IMR-90 (cell line): ENCODE measurements at regions not wholly inside any gene's neighbourhood (a gene's known extent, or its start where the extent isn't known, plus 50 kb on each side); places are given as distances from the start of the nearest gene placed in this dataset.

Source experiments
- ATAC-seq: fragments of 200-7000 bp; cut with Tn5 transposase; 2 replicates; pipeline ENCODE4 v1.9.1; 2020; ENCODE audit warnings: low read depth, mild to moderate bottlenecking, moderate library complexity
- BruUV-seq: library from RNA; stranded (reverse); fragments of 400-500 nt; replicated peaks from 2 replicates; lab custom pipeline; 2021; lab: Mats Ljungman, UMichigan
- CTCF ChIA-PET: fragments of 300-600 bp; formaldehyde crosslinking; extraction: SDS; loops from one replicate; lab custom pipeline; 2021; ENCODE audit warnings: antibody characterized with exemption; lab: Yijun Ruan, JAX
- POLR2A ChIA-PET: fragments of 300-600 bp; sonication (Branson Sonifier 250); formaldehyde crosslinking; loops from one replicate; lab custom pipeline; 2022; ENCODE audit warnings: antibody characterized with exemption; ENCODE audit not compliant: unreplicated experiment; lab: Charles Lee
- DNase-seq: peaks from one replicate; pipeline ENCODE4 v3.0.0; 2013
- H2AFZ ChIP-seq: replicated peaks from 2 replicates; pipeline ENCODE3; 2013; ENCODE audit warnings: low read length, mild to moderate bottlenecking; ENCODE audit not compliant: poor library complexity
- H2AK5ac ChIP-seq: 2 replicates; pipeline ENCODE4 v1.6.1; 2013; ENCODE audit warnings: low read depth, low read length, inconsistent platforms
- H2AK9ac ChIP-seq: replicated peaks from 2 replicates; pipeline ENCODE3; 2013; ENCODE audit warnings: mild to moderate bottlenecking, low read depth, low read length, moderate library complexity; ENCODE audit not compliant: poor library complexity
- H2BK120ac ChIP-seq: 2 replicates; pipeline ENCODE4 v1.6.1; 2013; ENCODE audit warnings: low read depth, low read length, inconsistent platforms
- H2BK15ac ChIP-seq: 3 replicates; pipeline ENCODE4 v1.6.1; 2013; ENCODE audit warnings: low read depth, low read length, inconsistent platforms
- H2BK20ac ChIP-seq: 2 replicates; pipeline ENCODE4 v1.6.1; 2013; ENCODE audit warnings: low read depth, mild to moderate bottlenecking, inconsistent platforms, low read length, moderate library complexity
- H2BK5ac ChIP-seq: 2 replicates; pipeline ENCODE4 v1.6.1; 2013; ENCODE audit warnings: mild to moderate bottlenecking, low read depth, low read length, inconsistent platforms; ENCODE audit not compliant: poor library complexity, severe bottlenecking
- H3K14ac ChIP-seq: replicated peaks from 2 replicates; pipeline ENCODE4 v1.6.1; 2013; ENCODE audit warnings: low read depth, low read length, inconsistent platforms
- H3K18ac ChIP-seq: 2 replicates; pipeline ENCODE4 v1.6.1; 2013; ENCODE audit warnings: low read depth, low read length, control low read depth
- H3K23ac ChIP-seq: 2 replicates; pipeline ENCODE4 v1.6.1; 2013; ENCODE audit warnings: low read depth, low read length, inconsistent platforms
- H3K27ac ChIP-seq: 2 replicates; pipeline ENCODE4 v1.5.1; 2013; ENCODE audit warnings: mild to moderate bottlenecking, control low read depth, low read length; ENCODE audit not compliant: insufficient read depth
- H3K27me3 ChIP-seq: 2 replicates; pipeline ENCODE4 v1.6.1; 2013; ENCODE audit warnings: low read length; ENCODE audit not compliant: control insufficient read depth, insufficient read depth
- H3K36me3 ChIP-seq: 2 replicates; pipeline ENCODE4 v1.6.1; 2013; ENCODE audit warnings: low read length, mixed read lengths; ENCODE audit not compliant: control insufficient read depth, insufficient read depth
- H3K4ac ChIP-seq: 2 replicates; pipeline ENCODE4 v1.6.1; 2013; ENCODE audit warnings: low read depth, low read length, inconsistent platforms
- H3K4me1 ChIP-seq: 2 replicates; pipeline ENCODE4 v1.6.1; 2013; ENCODE audit warnings: low read length, mixed read lengths; ENCODE audit not compliant: control insufficient read depth, insufficient read depth
- H3K4me2 ChIP-seq: 2 replicates; pipeline ENCODE4 v1.6.1; 2013; ENCODE audit warnings: low read depth, mild to moderate bottlenecking, control low read depth, low read length, moderate library complexity
- H3K4me3 ChIP-seq: 2 replicates; pipeline ENCODE4 v1.5.1; 2013; ENCODE audit warnings: low read depth, mild to moderate bottlenecking, control low read depth, low read length, moderate library complexity; ENCODE audit not compliant: insufficient read depth
- H3K56ac ChIP-seq: 2 replicates; pipeline ENCODE4 v1.6.1; 2013; ENCODE audit warnings: low read length, inconsistent platforms; ENCODE audit not compliant: insufficient read depth; ENCODE audit errors: extremely low read depth
- H3K79me1 ChIP-seq, 2 experiments: 2 replicates each; pipeline ENCODE4 v1.6.1; 2013; ENCODE audit warnings: low read length in 2 of 2, inconsistent platforms in 1 of 2, low read depth in 1 of 2
- H3K9ac ChIP-seq: 2 replicates; pipeline ENCODE4 v1.6.1; 2013; ENCODE audit warnings: low read depth, low read length, control low read depth
- H3K9me1 ChIP-seq: 2 replicates; pipeline ENCODE4 v1.6.1; 2013; ENCODE audit warnings: low read length, inconsistent platforms; ENCODE audit not compliant: insufficient read depth
- H3K9me3 ChIP-seq: 2 replicates; pipeline ENCODE4 v1.6.1; 2013; ENCODE audit warnings: low read length; ENCODE audit not compliant: control insufficient read depth, insufficient read depth
- H4K20me1 ChIP-seq: 2 replicates; pipeline ENCODE4 v1.6.1; 2013; ENCODE audit warnings: low read length, inconsistent platforms; ENCODE audit not compliant: insufficient read depth
- H4K5ac ChIP-seq: 2 replicates; pipeline ENCODE4 v1.6.1; 2013; ENCODE audit warnings: mild to moderate bottlenecking, low read depth, low read length, control low read depth
- H4K8ac ChIP-seq, 2 experiments: 2 replicates each; pipeline ENCODE4 v1.6.1; 2013; ENCODE audit warnings: low read depth in 2 of 2, low read length in 2 of 2, control low read depth in 1 of 2, inconsistent platforms in 1 of 2
- H4K91ac ChIP-seq: 2 replicates; pipeline ENCODE4 v1.6.1; 2013; ENCODE audit warnings: low read depth, low read length, inconsistent platforms; ENCODE audit not compliant: insufficient read depth
- BHLHE40 ChIP-seq: fragments of 150-350 bp; IDR thresholded peaks from 2 replicates; pipeline ENCODE4 v1.6.1; 2016; ENCODE audit warnings: mild to moderate bottlenecking, low read depth, low read length
- CEBPB ChIP-seq: IDR thresholded peaks from 2 replicates; pipeline ENCODE4 v1.6.1; 2012; ENCODE audit warnings: low read depth, low read length, improper control_type of control experiment
- CTCF ChIP-seq: conservative IDR thresholded peaks from 2 replicates; pipeline ENCODE4 v1.5.1; 2012; ENCODE audit warnings: mild to moderate bottlenecking, low read depth, low read length, improper control_type of control experiment
- FOS ChIP-seq: fragments of 150-350 bp; IDR thresholded peaks from 2 replicates; pipeline ENCODE4 v1.6.1; 2016; ENCODE audit warnings: low read depth, low read length
- MAZ ChIP-seq: IDR thresholded peaks from 2 replicates; pipeline ENCODE4 v1.6.1; 2012; ENCODE audit warnings: low read depth, mild to moderate bottlenecking, low read length, improper control_type of control experiment, moderate library complexity, borderline replicate concordance
- POLR2A ChIP-seq: IDR thresholded peaks from 2 replicates; pipeline ENCODE4 v1.6.1; 2012; ENCODE audit warnings: mild to moderate bottlenecking, low read depth, low read length
- RCOR1 ChIP-seq: IDR thresholded peaks from 2 replicates; pipeline ENCODE4 v1.6.1; 2012; ENCODE audit warnings: mild to moderate bottlenecking, low read length, improper control_type of control experiment; ENCODE audit not compliant: insufficient replicate concordance
- RFX5 ChIP-seq: IDR thresholded peaks from 2 replicates; pipeline ENCODE4 v1.8.0; 2012; ENCODE audit warnings: low read depth, mild to moderate bottlenecking, low read length, moderate library complexity
- SMC3 ChIP-seq: fragments of 150-350 bp; IDR thresholded peaks from 2 replicates; pipeline ENCODE4 v1.6.1; 2016; ENCODE audit warnings: low read depth, mild to moderate bottlenecking, antibody characterized with exemption, low read length, moderate library complexity
- USF2 ChIP-seq: fragments of 150-350 bp; IDR thresholded peaks from 2 replicates; pipeline ENCODE4 v1.6.1; 2017; ENCODE audit warnings: mild to moderate bottlenecking, antibody characterized with exemption, low read length, low read depth
- dilution Hi-C: fragments of 300-500 bp; cut with HindIII; formaldehyde crosslinking; loops from one replicate; pipeline ENCODE4 v1.14.3; 2018; ENCODE audit warnings: low sequenced_read_pairs; ENCODE audit not compliant: unreplicated experiment
- in situ Hi-C: fragments of 300-500 bp; cut with MboI; formaldehyde crosslinking; loops from 3 replicates; pipeline ENCODE4 v1.14.3; 2019; ENCODE audit warnings: low sequenced_read_pairs, inconsistent platforms, mixed read lengths
- intact Hi-C: fragments of 100-400 bp; cut with micrococcal nuclease; formaldehyde crosslinking; loops from 2 replicates; pipeline ENCODE4 v1.10.0; 2022

- no peak overlapping the region for H2BK15ac ChIP-seq
- no peaks in the 10 kb centered on the region for H4K20me1 ChIP-seq
- peaks cover 6% of the 10 kb centered on the region; the same call in 1 of the 2 replicates for H3K9me3 ChIP-seq
- H3K27ac ChIP-seq = no peak overlapping the region
- dilution Hi-C loops = no loop called here
- BruUV-seq = no TSS peak
- POLR2A ChIA-PET = no interaction called here
- H3K18ac ChIP-seq = 0 out of 2 replicates have a peak overlapping the region, but pooled peaks have one; percentile 21
- no peak for TF ChIP-seq SMC3
- TF ChIP-seq RCOR1 = no peak
- TF ChIP-seq MAZ = no peak
- no peak for TF ChIP-seq BHLHE40
- TF ChIP-seq POLR2A = no peak
- TF ChIP-seq RFX5 = no peak
- no peak for TF ChIP-seq USF2
- no peak for TF ChIP-seq CTCF
- TF ChIP-seq CEBPB = no peak
- no peak for TF ChIP-seq FOS
- no peak overlapping the region for H2BK20ac ChIP-seq
- H3K9ac ChIP-seq = no peak overlapping the region
- DNase-seq (no peak), ATAC-seq (no peak)
- in situ Hi-C loops = no loop called here
- no peak overlapping the region for H2BK120ac ChIP-seq
- no peaks in the 10 kb centered on the region for H3K27me3 ChIP-seq
- no peak overlapping the region for H3K4me2 ChIP-seq
- no peak overlapping the region for H3K4ac ChIP-seq
- H3K56ac ChIP-seq = no peak overlapping the region
- CTCF ChIA-PET = interaction anchor here (0.7 kb wide), 1 partner anchor 378 kb away, joined by 4 read pairs; no protein-coding TSS in a partner anchor
- H3K36me3 ChIP-seq = no peaks in the 10 kb centered on the region
- H3K4me3 ChIP-seq = no peak overlapping the region
- intact Hi-C loops = no loop called here
- H3K9me1 ChIP-seq = no peaks in the 10 kb centered on the region; the same call in 1 of the 2 replicates
- H3K79me1 ChIP-seq = no peaks in the 10 kb centered on the region
- H4K91ac ChIP-seq = no peak overlapping the region
- H3K4me1 ChIP-seq = no peaks in the 10 kb centered on the region; the same call in 1 of the 2 replicates
- H2AFZ ChIP-seq = no peak overlapping the region
- H2BK5ac ChIP-seq = no peak overlapping the region
- H2AK9ac ChIP-seq = no peak overlapping the region
- H3K14ac ChIP-seq = no peak overlapping the region
- H4K8ac ChIP-seq = no peak overlapping the region
- H4K5ac ChIP-seq = no peak overlapping the region
- no peak overlapping the region for H3K23ac ChIP-seq
- no peak overlapping the region for H2AK5ac ChIP-seq
Observed at GRCh38 chr2:12226653-12227052, 480.2 kb downstream of the LPIN1 start.
